H1 (cell line): ENCODE measurements at regions not wholly inside any gene's neighbourhood (a gene's known extent, or its start where the extent isn't known, plus 50 kb on each side); places are given as distances from the start of the nearest gene placed in this dataset.

Source experiments
- CTCF ChIA-PET: fragments of 300-600 bp; sonication (Branson Sonifier 250); formaldehyde crosslinking; loops from one replicate; lab custom pipeline; 2021; ENCODE audit not compliant: partially characterized antibody; lab: Charles Lee
- POLR2A ChIA-PET: fragments of 300-600 bp; sonication (Branson Sonifier 250); formaldehyde crosslinking; loops from one replicate; lab custom pipeline; 2021; ENCODE audit warnings: inconsistent platforms; ENCODE audit not compliant: partially characterized antibody; lab: Charles Lee
- DNase-seq, 2 experiments: peaks; one replicate each; pipeline versions ENCODE4 v3.0.0 to v3.0.0-alpha.2; 2010 to 2022; ENCODE audit warnings: low spot score in 2 of 2, low read depth in 1 of 2, mixed read lengths in 1 of 2
- FAIRE-seq: peaks from 2 replicates; lab custom pipeline; 2011; peaks lifted over from hg19 to GRCh38; lab: Jason Lieb, UNC
- H2AFZ ChIP-seq: 2 replicates; pipeline ENCODE4 v1.8.1; 2012; ENCODE audit warnings: low read length, inconsistent platforms
- H2AK5ac ChIP-seq: 2 replicates; pipeline ENCODE4 v1.6.1; 2013; ENCODE audit warnings: low read depth, low read length
- H2BK120ac ChIP-seq: replicated peaks from 2 replicates; pipeline ENCODE3; 2013; ENCODE audit warnings: low read depth, low read length, inconsistent platforms
- H2BK12ac ChIP-seq: 2 replicates; pipeline ENCODE4 v1.6.1; 2013; ENCODE audit warnings: low read depth, low read length
- H2BK15ac ChIP-seq: 2 replicates; pipeline ENCODE4 v1.6.1; 2013; ENCODE audit warnings: low read length
- H2BK20ac ChIP-seq: 2 replicates; pipeline ENCODE4 v1.6.1; 2013; ENCODE audit warnings: low read length
- H2BK5ac ChIP-seq: 2 replicates; pipeline ENCODE4 v1.6.1; 2013; ENCODE audit warnings: low read depth, low read length
- H3K14ac ChIP-seq: 2 replicates; pipeline ENCODE4 v1.6.1; 2013; ENCODE audit warnings: inconsistent platforms; ENCODE audit not compliant: insufficient read length
- H3K18ac ChIP-seq: 2 replicates; pipeline ENCODE4 v1.6.1; 2013; ENCODE audit warnings: low read length; ENCODE audit errors: extremely low read depth
- H3K23ac ChIP-seq: 2 replicates; pipeline ENCODE4 v1.6.1; 2013; ENCODE audit warnings: inconsistent platforms; ENCODE audit not compliant: insufficient read length
- H3K23me2 ChIP-seq: 2 replicates; pipeline ENCODE4 v1.6.1; 2013; ENCODE audit warnings: low read depth, low read length
- H3K27ac ChIP-seq: 2 replicates; pipeline ENCODE4 v1.6.1; 2011; ENCODE audit warnings: low read depth, low read length, inconsistent platforms
- H3K27me3 ChIP-seq, 4 experiments: replicated peaks in 1 of 4; 1 replicate in 1 of 4; 2 replicates in 3 of 4; pipeline versions ENCODE4 v1.6.1 to v1.8.1; 2011 to 2013; ENCODE audit warnings: low read length in 3 of 4, mild to moderate bottlenecking in 3 of 4, inconsistent platforms in 2 of 4, mixed read lengths in 2 of 4, moderate library complexity in 1 of 4; ENCODE audit not compliant: control insufficient read depth in 3 of 4, insufficient read depth in 3 of 4; ENCODE audit errors: extremely low read depth in 1 of 4
- H3K36me3 ChIP-seq, 4 experiments: 2 replicates each; pipeline versions ENCODE4 v1.6.1 to v1.8.1; 2011 to 2013; ENCODE audit warnings: mild to moderate bottlenecking in 4 of 4, low read length in 3 of 4, moderate library complexity in 2 of 4, control low read depth in 1 of 4, inconsistent platforms in 1 of 4; ENCODE audit not compliant: insufficient read depth in 4 of 4, control insufficient read depth in 2 of 4
- H3K4ac ChIP-seq: replicated peaks from 2 replicates; pipeline ENCODE3; 2013; ENCODE audit warnings: low read length, low read depth, mixed read lengths, inconsistent platforms; ENCODE audit not compliant: insufficient read length
- H3K4me1 ChIP-seq, 4 experiments: replicated peaks in 1 of 4; 1 replicate in 1 of 4; 2 replicates in 3 of 4; pipeline versions ENCODE4 v1.6.1 to v1.8.1; 2011 to 2013; ENCODE audit warnings: low read length in 3 of 4, inconsistent platforms in 2 of 4, mixed read lengths in 1 of 4; ENCODE audit not compliant: insufficient read depth in 4 of 4, control insufficient read depth in 3 of 4
- H3K4me2 ChIP-seq, 2 experiments: 2 replicates each; pipeline versions ENCODE4 v1.6.1 to v1.8.1; 2011 to 2013; ENCODE audit warnings: low read depth in 2 of 2, low read length in 2 of 2, control low read depth in 1 of 2, inconsistent platforms in 1 of 2, mild to moderate bottlenecking in 1 of 2; ENCODE audit not compliant: insufficient read depth in 1 of 2
- H3K4me3 ChIP-seq, 4 experiments: fragments of 200-600, 300-600 bp in 1 of 4; sonication (generic), shearing (Covaris generic), sonication (Bioruptor Twin) in 1 of 4; 2 replicates each; pipeline versions ENCODE4 v1.5.1 to v1.8.1; 2011 to 2016; ENCODE audit warnings: low read length in 4 of 4, low read depth in 3 of 4, control low read depth in 2 of 4, inconsistent platforms in 2 of 4, mild to moderate bottlenecking in 2 of 4, mixed read lengths in 1 of 4, moderate library complexity in 1 of 4; ENCODE audit not compliant: insufficient read depth in 2 of 4; ENCODE audit errors: extremely low read depth in 1 of 4
- H3K56ac ChIP-seq: replicated peaks from 2 replicates; pipeline ENCODE3; 2013; ENCODE audit warnings: low read depth, mild to moderate bottlenecking, mixed read lengths, low read length, inconsistent platforms; ENCODE audit not compliant: insufficient read length
- H3K79me1 ChIP-seq: 2 replicates; pipeline ENCODE4 v1.6.1; 2013; ENCODE audit warnings: low read depth, low read length, control low read depth
- H3K79me2 ChIP-seq, 2 experiments: 2 replicates each; pipeline versions ENCODE4 v1.6.1 to v1.8.1; 2012 to 2013; ENCODE audit warnings: low read length in 2 of 2, mild to moderate bottlenecking in 2 of 2, inconsistent platforms in 1 of 2; ENCODE audit not compliant: insufficient read depth in 2 of 2, control insufficient read depth in 1 of 2
- H3K9ac ChIP-seq, 4 experiments: replicated peaks in 1 of 4; 1 replicate in 1 of 4; 2 replicates in 3 of 4; pipeline versions ENCODE4 v1.6.1 to v1.8.1; 2011 to 2013; ENCODE audit warnings: low read depth in 3 of 4, low read length in 3 of 4, control low read depth in 2 of 4, mild to moderate bottlenecking in 2 of 4, moderate library complexity in 2 of 4, inconsistent platforms in 1 of 4; ENCODE audit errors: extremely low read depth in 1 of 4
- H3K9me3 ChIP-seq, 2 experiments: 2 replicates each; pipeline versions ENCODE4 v1.6.1 to v1.8.1; 2012 to 2013; ENCODE audit warnings: mild to moderate bottlenecking in 2 of 2, moderate library complexity in 2 of 2, control low read depth in 1 of 2, inconsistent platforms in 1 of 2, low read depth in 1 of 2, low read length in 1 of 2, mixed read lengths in 1 of 2; ENCODE audit not compliant: insufficient read depth in 2 of 2
- H4K20me1 ChIP-seq, 2 experiments: replicated peaks in 1 of 2; 2 replicates each; pipeline versions ENCODE3 to v1.8.1; 2011 to 2013; ENCODE audit warnings: inconsistent platforms in 2 of 2, low read length in 2 of 2, mild to moderate bottlenecking in 1 of 2; ENCODE audit not compliant: insufficient read depth in 2 of 2, control insufficient read depth in 1 of 2
- H4K5ac ChIP-seq: 2 replicates; pipeline ENCODE4 v1.6.1; 2013; ENCODE audit warnings: low read length, low read depth, mixed read lengths, inconsistent platforms; ENCODE audit not compliant: insufficient read length
- H4K8ac ChIP-seq: 2 replicates; pipeline ENCODE4 v1.8.0; 2013; ENCODE audit warnings: mild to moderate bottlenecking, moderate library complexity, low read length, inconsistent platforms; ENCODE audit not compliant: insufficient read depth; ENCODE audit errors: extremely low read depth
- H4K91ac ChIP-seq: replicated peaks from 2 replicates; pipeline ENCODE3; 2013; ENCODE audit warnings: low read length, mixed read lengths, inconsistent platforms; ENCODE audit not compliant: insufficient read length
- BCL11A ChIP-seq, 2 experiments: IDR thresholded peaks; one replicate each; pipeline ENCODE4 v1.6.1; 2011; ENCODE audit warnings: low read depth in 2 of 2, low read length in 2 of 2, mild to moderate bottlenecking in 2 of 2
- CHD1 ChIP-seq: IDR thresholded peaks from 2 replicates; pipeline ENCODE4 v1.6.1; 2012; ENCODE audit warnings: low read depth, low read length, improper control_type of control experiment
- FOSL1 ChIP-seq: IDR thresholded peaks from 2 replicates; pipeline ENCODE4 v1.6.1; 2011; ENCODE audit warnings: mild to moderate bottlenecking, low read depth, low read length, moderate library complexity; ENCODE audit not compliant: insufficient read depth
- HDAC2 ChIP-seq, 2 experiments: fragments of 300-600 bp in 1 of 2; sonication (generic) in 1 of 2; IDR thresholded peaks; 2 replicates each; pipeline ENCODE4 v1.6.1; 2011 to 2012; ENCODE audit warnings: low read depth in 2 of 2, low read length in 2 of 2, mild to moderate bottlenecking in 2 of 2, moderate library complexity in 2 of 2, borderline replicate concordance in 1 of 2, inconsistent platforms in 1 of 2
- KDM1A ChIP-seq: fragments of 200-600, 300-600 bp; sonication (generic); IDR thresholded peaks from 2 replicates; pipeline ENCODE4 v1.7.1; 2016; ENCODE audit warnings: mild to moderate bottlenecking, low read length, borderline replicate concordance
- NANOG ChIP-seq: IDR thresholded peaks from 2 replicates; pipeline ENCODE4 v1.6.1; 2011; ENCODE audit warnings: low read length, low read depth, mild to moderate bottlenecking, inconsistent platforms; ENCODE audit not compliant: insufficient read depth, poor library complexity, severe bottlenecking
- SP2 ChIP-seq: IDR thresholded peaks from 2 replicates; pipeline ENCODE4 v1.6.1; 2012; ENCODE audit warnings: mild to moderate bottlenecking, low read length, inconsistent platforms
- WGBS, 2 experiments: shearing (Covaris generic) in 1 of 2; methylation state at CpG; one replicate each; pipeline versions ENCODE4 v1.1.6 to v1.1.7; 2013 to 2015; ENCODE audit warnings: low lambda C conversion rate in 2 of 2, mixed read lengths in 2 of 2, inconsistent platforms in 1 of 2, low coverage in 1 of 2, missing lambda C conversion rate in 1 of 2; ENCODE audit not compliant: insufficient replicate concordance in 2 of 2, insufficient coverage in 1 of 2, insufficient read length in 1 of 2; ENCODE audit errors: extremely low coverage in 1 of 2, missing lambda C conversion rate in 1 of 2; 5-methylcytosine and 5-hydroxymethylcytosine counted together
- TF ChIP-seq, protein P1 (sequence below): IDR thresholded peaks from 2 replicates; pipeline ENCODE4 v1.6.1; 2012; ENCODE audit warnings: inconsistent platforms
- TF ChIP-seq, protein P2 (sequence below): IDR thresholded peaks from 2 replicates; pipeline ENCODE4 v1.6.1; 2012; ENCODE audit warnings: low read length, inconsistent platforms

DNA sequence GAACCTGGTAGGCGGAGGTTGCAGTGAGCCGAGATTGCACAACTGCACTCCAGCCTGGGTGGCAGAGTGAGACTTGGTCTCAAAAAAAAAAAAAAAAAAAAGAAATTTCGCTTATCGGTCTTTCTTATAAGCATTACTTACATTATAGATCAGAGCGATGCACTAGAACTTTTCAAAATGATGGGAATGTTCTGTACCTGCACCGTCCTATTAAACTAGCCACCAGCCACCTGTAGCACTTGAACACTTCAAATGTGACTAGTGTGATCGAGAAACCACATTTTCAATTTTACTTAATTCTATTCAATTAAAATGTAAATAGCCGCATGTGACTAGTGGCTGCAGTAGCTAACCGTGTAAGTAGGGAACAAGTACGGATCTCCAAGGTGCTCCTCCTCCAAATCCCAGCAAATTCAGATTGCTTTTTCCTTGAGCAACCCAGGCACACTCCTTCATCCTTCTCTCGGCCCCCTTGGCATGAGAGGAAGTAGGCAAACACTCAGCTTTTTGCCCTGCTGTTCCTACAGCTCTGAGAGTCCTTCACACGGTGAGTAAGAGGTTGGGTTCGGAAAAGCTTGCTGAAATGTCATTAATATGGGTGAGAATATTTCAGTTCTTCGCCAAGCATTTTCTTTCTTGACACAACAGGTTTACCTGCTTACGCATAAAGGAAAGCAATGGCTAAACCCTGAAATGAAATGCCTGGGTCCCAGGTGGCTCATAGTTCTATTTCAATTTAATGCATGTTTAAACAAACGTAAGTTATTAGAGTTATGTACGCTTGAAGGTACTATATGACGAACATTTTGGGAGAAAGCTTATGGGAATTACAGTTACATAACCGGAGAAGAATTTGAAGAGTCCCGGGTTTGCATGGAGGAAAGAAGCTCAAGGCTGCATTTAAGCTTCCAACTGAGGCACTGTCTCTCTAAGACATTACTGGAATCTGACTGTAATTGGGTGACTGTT lies 69.5 kb upstream of the HUNK start:
- 90% methylated on average over 20 of the region's 20 CpGs; no CpG with 5 or more reads in 1 of the 2 experiments for WGBS, 2 experiments
- TF ChIP-seq KDM1A (no peak), FOSL1 (no peak), NANOG (no peak), SP2 (no peak), CHD1 (no peak), BCL11A (IDR thresholded peaks at IDR 0.05; ENCODE audit: low read depth in 2 of 2, low read length in 2 of 2) (no peak), HDAC2 (IDR thresholded peaks at IDR 0.05; ENCODE audit: borderline replicate concordance in 1 of 2, low read depth in 2 of 2, low read length in 2 of 2) (no peak)
- TF ChIP-seq, protein P1, sequence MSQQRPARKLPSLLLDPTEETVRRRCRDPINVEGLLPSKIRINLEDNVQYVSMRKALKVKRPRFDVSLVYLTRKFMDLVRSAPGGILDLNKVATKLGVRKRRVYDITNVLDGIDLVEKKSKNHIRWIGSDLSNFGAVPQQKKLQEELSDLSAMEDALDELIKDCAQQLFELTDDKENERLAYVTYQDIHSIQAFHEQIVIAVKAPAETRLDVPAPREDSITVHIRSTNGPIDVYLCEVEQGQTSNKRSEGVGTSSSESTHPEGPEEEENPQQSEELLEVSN, result no peak
- TF ChIP-seq, protein P2, sequence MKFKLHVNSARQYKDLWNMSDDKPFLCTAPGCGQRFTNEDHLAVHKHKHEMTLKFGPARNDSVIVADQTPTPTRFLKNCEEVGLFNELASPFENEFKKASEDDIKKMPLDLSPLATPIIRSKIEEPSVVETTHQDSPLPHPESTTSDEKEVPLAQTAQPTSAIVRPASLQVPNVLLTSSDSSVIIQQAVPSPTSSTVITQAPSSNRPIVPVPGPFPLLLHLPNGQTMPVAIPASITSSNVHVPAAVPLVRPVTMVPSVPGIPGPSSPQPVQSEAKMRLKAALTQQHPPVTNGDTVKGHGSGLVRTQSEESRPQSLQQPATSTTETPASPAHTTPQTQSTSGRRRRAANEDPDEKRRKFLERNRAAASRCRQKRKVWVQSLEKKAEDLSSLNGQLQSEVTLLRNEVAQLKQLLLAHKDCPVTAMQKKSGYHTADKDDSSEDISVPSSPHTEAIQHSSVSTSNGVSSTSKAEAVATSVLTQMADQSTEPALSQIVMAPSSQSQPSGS, result no peak

More for the DNA sequence above, 69.5 kb upstream of the HUNK start:
- FAIRE-seq (no peak), DNase-seq (no peak)
- no peak overlapping the region for H3K4me2 ChIP-seq
- no peak overlapping the region for H3K4me3 ChIP-seq
- peaks cover 3% of the 10 kb centered on the region; the same call in 1 of the 2 replicates for H3K23me2 ChIP-seq
- no peak overlapping the region for H4K91ac ChIP-seq
- H3K18ac ChIP-seq, result no peak overlapping the region
- H2BK120ac ChIP-seq, result no peak overlapping the region
- H3K14ac ChIP-seq, result no peak overlapping the region
- H3K56ac ChIP-seq, result no peak overlapping the region
- no peak overlapping the region for H2AFZ ChIP-seq
- H3K4ac ChIP-seq, result no peak overlapping the region
- H4K8ac ChIP-seq, result no peak overlapping the region
- no peaks in the 10 kb centered on the region for H3K79me2 ChIP-seq
- no peak overlapping the region for H3K27ac ChIP-seq
- H3K9me3 ChIP-seq, result no peaks in the 10 kb centered on the region
- no peak overlapping the region for H2BK20ac ChIP-seq
- H3K27me3 ChIP-seq, result no peaks in the 10 kb centered on the region
- H3K9ac ChIP-seq, result no peak overlapping the region
- H2BK5ac ChIP-seq, result no peak overlapping the region
- H2AK5ac ChIP-seq, result no peak overlapping the region
- no peak overlapping the region for H2BK15ac ChIP-seq
- no peaks in the 10 kb centered on the region for H3K36me3 ChIP-seq
- no peak overlapping the region for H3K23ac ChIP-seq
- POLR2A ChIA-PET, result no interaction called here
- no peaks in the 10 kb centered on the region for H4K20me1 ChIP-seq
- CTCF ChIA-PET, result no interaction called here
- no peak overlapping the region for H2BK12ac ChIP-seq
- no peaks in the 10 kb centered on the region for H3K79me1 ChIP-seq
- H3K4me1 ChIP-seq, result peaks cover 0 to 2% (median 0%) of the 10 kb centered on the region in 4 experiments; a peak in 1 of 7 replicates
- no peak overlapping the region for H4K5ac ChIP-seq
